Smooth muscle cell (in vitro differentiated cells): ENCODE measurements at regions not wholly inside any gene's neighbourhood (a gene's known extent, or its start where the extent isn't known, plus 50 kb on each side); places are given as distances from the start of the nearest gene placed in this dataset.
A peak's percentile ranks its signal among the peaks of the same experiment; 100 is the strongest.

Experiments
- DNase-seq: peaks from one replicate; lab custom pipeline; 2025; ENCODE audit not compliant: unreplicated experiment; lab: John Stamatoyannopoulos, UW
- H2AFZ ChIP-seq: fragments of 200-600 bp; sonication (generic); 2 replicates; pipeline ENCODE4 v1.6.0; 2016; ENCODE audit warnings: antibody characterized with exemption, low read depth, mild to moderate bottlenecking
- H3F3A ChIP-seq: fragments of 200-600 bp; sonication (generic); 2 replicates; pipeline ENCODE4 v1.6.0; 2017; ENCODE audit warnings: antibody characterized with exemption, low read depth
- H3K27ac ChIP-seq: fragments of 200-600 bp; sonication (generic); 2 replicates; pipeline ENCODE4 v1.5.1; 2016; ENCODE audit warnings: low read depth, mild to moderate bottlenecking
- H3K27me3 ChIP-seq: fragments of 200-600 bp; sonication (generic); 2 replicates; pipeline ENCODE4 v1.6.1; 2016; ENCODE audit warnings: low read depth, mild to moderate bottlenecking
- H3K36me3 ChIP-seq: fragments of 200-600 bp; sonication (generic); 2 replicates; pipeline ENCODE4 v1.5.1; 2016; ENCODE audit warnings: low read depth
- H3K4me1 ChIP-seq: fragments of 200-600 bp; sonication (generic); 2 replicates; pipeline ENCODE4 v1.5.1; 2016; ENCODE audit warnings: low read depth
- H3K4me2 ChIP-seq: fragments of 200-600 bp; sonication (generic); 2 replicates; pipeline ENCODE4 v1.6.0; 2016; ENCODE audit warnings: mild to moderate bottlenecking
- H3K4me3 ChIP-seq: fragments of 200-600 bp; sonication (generic); 2 replicates; pipeline ENCODE4 v1.5.1; 2016; ENCODE audit warnings: mild to moderate bottlenecking
- H3K79me2 ChIP-seq: fragments of 200-600 bp; sonication (generic); 2 replicates; pipeline ENCODE4 v1.6.0; 2016; ENCODE audit warnings: low read depth, mild to moderate bottlenecking
- H3K9ac ChIP-seq: fragments of 200-600 bp; sonication (generic); 2 replicates; pipeline ENCODE4 v1.6.0; 2016; ENCODE audit warnings: low read depth
- H3K9me3 ChIP-seq: fragments of 200-600 bp; sonication (generic); replicated peaks from 2 replicates; pipeline ENCODE4 v1.5.1; 2016; ENCODE audit warnings: low read depth
- H4K20me1 ChIP-seq: fragments of 200-600 bp; sonication (generic); 2 replicates; pipeline ENCODE4 v1.6.0; 2016; ENCODE audit warnings: low read depth
- WGBS: methylation state at CpG from one replicate; pipeline ENCODE4 v1.1.7; 2016; ENCODE audit warnings: low lambda C conversion rate; 5-methylcytosine and 5-hydroxymethylcytosine counted together
- TF ChIP-seq, protein P1 (sequence below): fragments of 200-600 bp; sonication (generic); IDR thresholded peaks from 2 replicates; pipeline ENCODE4 v1.5.1; 2017; ENCODE audit warnings: borderline replicate concordance, mild to moderate bottlenecking, antibody characterized with exemption; ENCODE audit not compliant: insufficient read depth, poor library complexity, severe bottlenecking

GRCh38 chr7:142440906-142441411, 183.1 kb upstream of the PRSS58 start:
- Histone ChIP-seq H3K9ac (no peak overlapping the region), H3K79me2 (no peaks in the 10 kb centered on the region), H3K4me2 (peak overlapping the region; percentile 51), H3K27ac (peak overlapping the region; percentile 64), H4K20me1 (no peaks in the 10 kb centered on the region), H2AFZ (no peak overlapping the region), H3K27me3 (no peaks in the 10 kb centered on the region), H3F3A (peaks cover 4% of the 10 kb centered on the region), H3K4me1 (no peaks in the 10 kb centered on the region), H3K36me3 (no peaks in the 10 kb centered on the region), H3K4me3 (no peak overlapping the region), H3K9me3 (no peaks in the 10 kb centered on the region)
- DNase-seq: no peak
- TF ChIP-seq, protein P1, sequence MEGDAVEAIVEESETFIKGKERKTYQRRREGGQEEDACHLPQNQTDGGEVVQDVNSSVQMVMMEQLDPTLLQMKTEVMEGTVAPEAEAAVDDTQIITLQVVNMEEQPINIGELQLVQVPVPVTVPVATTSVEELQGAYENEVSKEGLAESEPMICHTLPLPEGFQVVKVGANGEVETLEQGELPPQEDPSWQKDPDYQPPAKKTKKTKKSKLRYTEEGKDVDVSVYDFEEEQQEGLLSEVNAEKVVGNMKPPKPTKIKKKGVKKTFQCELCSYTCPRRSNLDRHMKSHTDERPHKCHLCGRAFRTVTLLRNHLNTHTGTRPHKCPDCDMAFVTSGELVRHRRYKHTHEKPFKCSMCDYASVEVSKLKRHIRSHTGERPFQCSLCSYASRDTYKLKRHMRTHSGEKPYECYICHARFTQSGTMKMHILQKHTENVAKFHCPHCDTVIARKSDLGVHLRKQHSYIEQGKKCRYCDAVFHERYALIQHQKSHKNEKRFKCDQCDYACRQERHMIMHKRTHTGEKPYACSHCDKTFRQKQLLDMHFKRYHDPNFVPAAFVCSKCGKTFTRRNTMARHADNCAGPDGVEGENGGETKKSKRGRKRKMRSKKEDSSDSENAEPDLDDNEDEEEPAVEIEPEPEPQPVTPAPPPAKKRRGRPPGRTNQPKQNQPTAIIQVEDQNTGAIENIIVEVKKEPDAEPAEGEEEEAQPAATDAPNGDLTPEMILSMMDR: no peak
- 40% methylated on average over 9 of the region's 9 CpGs for WGBS

DNA sequence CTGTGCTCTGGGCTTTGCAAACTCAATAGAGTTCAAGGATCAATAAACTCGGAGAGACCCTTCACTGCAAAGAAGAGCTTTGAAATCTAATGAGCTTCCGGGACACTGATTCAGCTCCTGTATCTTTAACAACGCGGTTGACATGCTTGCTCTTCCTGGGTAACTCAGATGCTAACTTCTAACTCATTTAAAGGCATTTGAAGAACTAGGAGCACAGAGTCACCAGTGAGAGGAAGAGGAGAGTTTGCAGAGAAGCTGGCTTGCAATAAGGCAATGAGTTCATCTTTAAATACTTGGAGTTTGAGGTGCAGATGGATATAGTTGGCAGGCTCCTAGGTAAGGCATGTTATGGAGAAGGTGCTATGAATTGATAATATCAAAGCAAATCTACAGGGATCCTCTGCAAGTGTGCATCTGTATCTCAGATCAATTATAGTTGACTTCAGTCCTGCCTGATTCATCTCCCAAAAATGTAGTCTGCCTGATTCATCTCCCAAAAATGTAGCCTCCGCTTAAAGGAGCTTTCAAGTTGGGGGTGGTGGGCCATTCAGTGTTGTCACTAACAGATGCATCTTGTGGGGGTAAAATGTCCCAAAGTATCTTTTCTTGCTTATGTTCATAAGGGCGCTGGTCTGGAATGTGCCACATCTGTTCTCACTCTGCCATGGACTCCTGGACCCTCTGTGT, 182.5 kb upstream of the PRSS58 start:
- no peak for DNase-seq
- H3K79me2 ChIP-seq: no peaks in the 10 kb centered on the region
- H3K27me3 ChIP-seq: no peaks in the 10 kb centered on the region
- no peak overlapping the region for H3K4me3 ChIP-seq
- H4K20me1 ChIP-seq: no peaks in the 10 kb centered on the region
- H3K9me3 ChIP-seq: no peaks in the 10 kb centered on the region
- peak overlapping the region; percentile 64 for H3K27ac ChIP-seq
- TF ChIP-seq, protein P1: no peak
- H3K4me1 ChIP-seq: no peaks in the 10 kb centered on the region
- WGBS: 25% methylated on average over 6 of the region's 6 CpGs
- H3K9ac ChIP-seq: no peak overlapping the region
- no peaks in the 10 kb centered on the region for H3K36me3 ChIP-seq
- H3K4me2 ChIP-seq: peak overlapping the region; percentile 51
- peaks cover 4% of the 10 kb centered on the region for H3F3A ChIP-seq
- H2AFZ ChIP-seq: no peak overlapping the region

DNA sequence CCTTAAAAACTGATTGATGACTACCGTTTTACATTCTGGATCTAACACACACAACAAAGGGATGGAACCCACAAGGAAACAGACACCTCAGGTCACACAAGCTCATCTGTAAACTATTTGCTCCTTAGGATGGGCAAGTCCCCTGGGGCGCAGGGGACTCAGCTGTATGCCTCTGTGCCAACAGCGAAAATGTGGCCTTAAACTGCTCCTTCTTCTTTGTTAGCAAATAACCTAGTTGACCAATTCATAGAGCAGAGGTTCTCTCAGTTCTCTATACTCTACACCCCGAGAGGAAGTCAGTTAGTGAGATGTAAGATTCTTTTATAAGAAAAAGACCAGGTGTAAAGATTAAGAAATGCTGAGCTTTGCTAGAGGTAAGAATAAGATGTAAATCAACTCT, 181.9 kb upstream of the PRSS58 start:
- H4K20me1 ChIP-seq: no peaks in the 10 kb centered on the region
- WGBS: 86% methylated on average over 4 of the region's 4 CpGs

More for the DNA sequence above, 181.9 kb upstream of the PRSS58 start:
- Histone ChIP-seq H3K27ac (peak overlapping the region; percentile 64), H3K4me1 (no peaks in the 10 kb centered on the region), H3K9ac (no peak overlapping the region), H3K9me3 (no peaks in the 10 kb centered on the region), H3K36me3 (no peaks in the 10 kb centered on the region), H3F3A (peaks cover 4% of the 10 kb centered on the region), H3K4me2 (peak overlapping the region; percentile 51), H2AFZ (no peak overlapping the region), H3K27me3 (no peaks in the 10 kb centered on the region), H3K79me2 (no peaks in the 10 kb centered on the region), H3K4me3 (no peak overlapping the region)
- TF ChIP-seq, protein P1: no peak
- DNase-seq: no peak
